ENCODE measurements at regions not wholly inside any gene's neighbourhood (a gene's known extent, or its start where the extent isn't known, plus 50 kb on each side); places are given as distances from the start of the nearest gene placed in this dataset.

DNA sequence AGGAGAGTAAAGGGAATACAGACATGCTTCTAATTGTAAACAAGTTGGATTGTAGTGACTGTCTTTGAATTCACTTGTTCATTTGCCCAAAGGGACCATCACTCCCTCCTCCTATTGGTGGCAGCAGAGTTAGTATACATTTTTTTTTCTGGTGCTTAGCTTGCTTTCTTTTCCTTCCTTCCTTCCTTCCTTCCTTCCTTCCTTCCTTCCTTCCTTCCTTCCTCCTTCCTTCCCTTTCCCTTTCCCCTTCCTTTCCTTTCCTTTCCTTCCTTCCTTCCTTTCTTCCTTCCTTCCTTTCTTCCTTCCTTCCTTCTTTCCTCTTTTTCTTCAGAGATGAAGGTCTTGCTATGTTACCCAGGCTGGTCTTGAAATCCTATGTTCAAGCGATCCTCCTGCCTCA is 94.8 kb upstream of the ATP6AP2 start:
- DNase-seq (ENCODE audit: extremely low spot score, insufficient read length, low read depth) (no peak), FAIRE-seq (no peak)

DNA sequence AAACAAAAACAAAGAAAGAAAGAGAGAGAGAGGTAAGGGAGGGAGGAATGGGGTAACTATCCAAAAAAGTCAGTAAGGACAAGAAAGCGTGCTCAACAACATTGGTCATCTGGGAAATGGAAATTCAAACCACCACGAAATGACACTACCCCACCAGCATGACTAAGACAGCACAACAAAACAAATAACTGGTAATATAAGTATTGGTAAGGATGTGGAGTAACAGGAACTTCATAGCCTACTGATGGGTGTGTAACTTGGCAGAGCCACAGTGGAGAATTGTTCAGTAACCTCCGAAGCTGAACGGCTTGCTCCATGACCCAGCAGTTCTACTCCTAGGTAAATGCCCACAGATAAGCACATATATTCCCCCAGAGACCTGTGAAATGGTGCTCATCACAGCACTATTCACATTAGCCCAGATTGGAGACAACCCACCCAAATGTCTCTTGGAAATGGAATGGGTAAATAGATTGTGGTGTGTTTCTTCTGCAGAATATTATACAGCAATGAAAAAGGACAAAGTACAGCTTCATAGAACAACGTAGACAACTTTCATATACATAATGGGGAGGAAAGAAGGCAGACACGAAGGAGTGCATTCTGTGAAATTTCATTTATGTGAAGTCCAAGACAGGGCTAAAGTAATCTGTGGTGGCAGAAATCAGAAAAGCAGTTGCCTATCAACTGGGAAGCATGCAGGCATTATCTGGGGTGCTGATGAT is 95.5 kb upstream of the ATP6AP2 start:
- FAIRE-seq, result no peak

DNA sequence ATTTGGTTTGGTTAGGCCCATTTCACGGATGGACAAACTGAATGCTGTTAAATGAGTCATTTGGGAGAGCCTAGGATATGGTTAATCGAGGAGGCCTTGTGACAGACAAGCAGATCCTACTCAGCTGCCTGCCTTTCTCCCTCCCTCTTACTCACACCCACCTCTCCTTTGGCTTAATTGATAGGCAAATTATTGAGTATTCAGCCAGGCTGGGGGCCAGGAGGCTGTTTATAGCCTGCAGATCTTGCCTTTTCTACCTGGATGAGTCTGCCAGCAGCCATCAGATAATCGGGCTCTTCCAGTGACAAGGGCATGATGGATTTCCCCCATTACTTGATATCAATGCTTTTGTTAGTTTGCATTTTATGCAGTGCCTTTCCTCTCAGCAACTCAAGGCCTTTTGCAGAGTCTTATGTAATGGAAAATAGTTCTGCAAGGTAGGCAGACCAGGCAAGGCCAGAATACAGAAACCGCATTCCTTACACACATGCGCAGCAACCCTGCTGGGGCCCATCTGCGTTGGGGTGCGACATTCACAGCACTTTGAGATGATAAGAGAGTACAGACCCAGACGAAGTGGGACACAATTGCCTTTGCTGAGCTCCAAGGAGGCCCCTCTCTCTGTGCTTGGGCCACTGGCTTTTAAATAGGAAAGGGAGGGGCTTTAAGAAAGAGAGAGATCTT is 96.2 kb upstream of the ATP6AP2 start:
- DNase-seq (ENCODE audit: extremely low spot score, insufficient read length, low read depth) (no peak), FAIRE-seq (no peak)

More for the DNA sequence above, 95.5 kb upstream of the ATP6AP2 start:
- DNase-seq (ENCODE audit: extremely low spot score, insufficient read length, low read depth), result no peak

DNA sequence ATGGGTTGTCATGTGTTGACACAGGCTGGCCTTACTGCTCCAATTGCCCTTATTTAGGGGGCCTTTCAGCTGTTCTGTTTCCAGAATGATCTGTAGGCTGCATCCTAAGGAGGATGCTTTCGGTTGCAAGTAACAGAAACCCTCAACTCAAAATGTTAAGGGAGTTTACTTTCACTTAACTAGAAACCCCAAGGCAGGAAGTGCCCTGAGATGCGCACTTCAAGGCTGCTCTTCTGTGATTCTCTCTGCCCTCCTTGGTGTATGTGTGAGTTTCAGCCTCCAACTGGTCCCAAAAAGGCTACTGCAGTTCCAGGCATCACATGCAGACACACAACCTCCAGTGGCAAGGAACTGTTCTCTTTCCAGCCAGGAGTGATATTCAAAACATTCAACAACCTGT is 97.3 kb upstream of the ATP6AP2 start:
- no peak for DNase-seq (ENCODE audit: extremely low spot score, insufficient read length, low read depth)
- peak; percentile 53 for FAIRE-seq

DNA sequence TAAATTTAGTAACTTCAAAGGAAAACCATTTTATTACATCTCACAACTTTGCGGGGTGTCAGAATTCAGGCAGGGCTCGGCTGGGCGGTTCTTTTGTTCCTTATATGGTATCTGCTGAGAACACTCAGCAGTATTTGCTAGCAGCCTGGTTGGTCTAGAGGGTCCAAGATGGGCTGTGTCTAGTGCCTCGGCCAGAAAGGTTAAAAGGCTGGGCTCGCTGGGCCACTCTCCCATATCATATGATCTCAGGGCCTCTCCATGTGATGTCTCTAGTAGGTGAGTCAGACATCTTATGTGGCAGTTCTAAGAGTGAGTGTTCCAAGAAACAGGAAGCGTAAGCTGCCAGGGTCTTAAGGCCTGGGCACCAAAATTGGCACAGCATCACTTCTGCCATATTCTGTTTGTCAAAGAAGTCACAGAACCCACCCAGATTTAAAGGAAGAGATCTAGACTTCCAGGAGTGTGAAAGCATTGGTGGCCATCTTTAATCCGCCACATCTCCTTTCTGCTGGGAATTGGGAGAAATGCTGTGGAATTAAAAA is 100.9 kb upstream of the ATP6AP2 start:
- no peak for FAIRE-seq
- no peak for DNase-seq (ENCODE audit: extremely low spot score, insufficient read length, low read depth)

DNA sequence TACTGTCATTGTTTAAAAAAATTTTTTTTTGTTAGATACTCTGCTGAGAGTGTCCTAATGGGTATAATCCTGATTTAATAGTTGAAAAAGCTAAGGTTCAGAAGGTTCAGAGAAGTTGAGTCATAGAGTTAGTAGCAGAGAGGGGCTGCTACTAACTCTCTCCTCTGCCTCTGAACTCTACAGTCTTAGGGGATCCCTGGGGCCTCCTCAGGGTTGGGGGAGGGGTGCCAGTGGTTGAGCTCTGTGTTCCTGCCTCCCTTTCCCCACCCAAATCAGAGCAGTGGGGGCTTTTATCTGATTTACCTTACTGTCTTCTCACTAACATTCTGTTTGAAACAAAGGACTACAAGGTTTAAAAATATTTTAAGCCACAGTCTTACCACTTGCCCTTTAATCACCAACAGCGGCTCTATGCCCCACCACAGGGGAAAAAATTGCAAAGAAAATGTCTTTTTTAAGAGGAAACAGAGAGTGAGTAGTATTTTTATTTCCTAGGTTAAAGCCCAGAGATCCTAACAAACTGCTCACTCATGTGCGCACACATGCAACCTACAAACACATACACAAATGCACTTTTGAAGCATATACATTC is 102.2 kb upstream of the ATP6AP2 start:
- DNase-seq (ENCODE audit: extremely low spot score, insufficient read length, low read depth) (no peak), FAIRE-seq (no peak)

DNA sequence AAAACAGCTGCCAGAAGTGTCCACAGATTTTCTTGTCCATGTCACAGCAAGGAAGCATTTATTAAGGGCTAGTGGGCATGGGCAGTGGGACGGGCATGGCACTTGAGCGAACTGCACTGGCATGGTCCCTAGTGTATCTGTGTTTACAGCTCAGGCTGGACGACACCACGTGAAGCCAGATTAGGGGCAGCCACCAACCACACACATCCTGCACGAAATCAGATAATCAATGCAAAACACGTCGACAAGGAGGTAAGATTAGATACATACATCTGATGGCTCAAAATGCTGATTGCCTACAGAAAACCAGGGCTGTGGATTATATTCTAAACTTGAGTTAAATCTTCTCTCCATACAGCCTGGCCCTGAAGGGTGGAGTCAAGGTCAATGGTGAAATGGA is 103.8 kb upstream of the ATP6AP2 start:
- DNase-seq (ENCODE audit: extremely low spot score, insufficient read length, low read depth) (no peak), FAIRE-seq (peak; percentile 5)

DNA sequence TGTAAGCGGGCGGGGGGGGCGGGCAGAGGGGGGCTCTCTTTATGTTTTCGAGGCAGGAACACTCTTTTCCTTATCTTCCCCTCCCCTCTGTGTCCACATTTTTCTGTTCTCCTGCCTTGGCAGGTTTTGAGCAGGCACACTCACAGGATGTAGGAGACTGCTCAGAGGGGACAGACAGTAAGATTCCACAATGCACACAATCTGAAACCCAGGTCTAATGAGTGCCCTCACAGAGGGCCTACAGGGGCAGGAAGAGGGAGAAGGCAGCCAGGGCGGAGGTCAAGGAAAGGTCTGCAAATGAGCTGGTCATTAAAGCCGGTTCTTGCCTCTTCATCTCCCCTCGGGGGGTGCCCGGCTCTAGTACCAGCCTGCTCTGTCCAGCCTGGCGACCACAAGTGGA is 106.1 kb upstream of the ATP6AP2 start:
- no peak for DNase-seq (ENCODE audit: extremely low spot score, insufficient read length, low read depth)
- no peak for FAIRE-seq

DNA sequence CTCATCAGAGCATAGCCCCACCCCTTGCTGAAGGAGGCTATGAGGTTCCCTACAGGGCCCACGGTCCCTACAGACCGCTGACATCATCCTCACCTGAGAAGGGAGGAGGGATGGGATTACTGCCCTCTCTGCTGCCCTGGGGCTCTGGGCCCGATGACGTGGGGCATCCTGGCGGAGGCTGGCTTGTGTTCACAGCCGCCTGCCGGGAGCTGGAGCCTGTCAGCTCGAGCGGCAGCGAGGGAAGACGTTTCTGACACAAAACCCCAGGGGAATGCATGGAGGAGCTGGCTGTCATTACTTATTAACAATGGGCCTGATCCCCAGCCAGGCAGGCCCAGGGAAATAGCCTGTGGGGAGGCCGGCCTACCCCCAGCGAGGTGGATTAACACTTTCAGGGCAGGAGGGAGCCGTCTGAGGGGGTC is 106.6 kb upstream of the ATP6AP2 start:
- peak; percentile 75 for FAIRE-seq
- DNase-seq (ENCODE audit: extremely low spot score, insufficient read length, low read depth), result no peak

DNA sequence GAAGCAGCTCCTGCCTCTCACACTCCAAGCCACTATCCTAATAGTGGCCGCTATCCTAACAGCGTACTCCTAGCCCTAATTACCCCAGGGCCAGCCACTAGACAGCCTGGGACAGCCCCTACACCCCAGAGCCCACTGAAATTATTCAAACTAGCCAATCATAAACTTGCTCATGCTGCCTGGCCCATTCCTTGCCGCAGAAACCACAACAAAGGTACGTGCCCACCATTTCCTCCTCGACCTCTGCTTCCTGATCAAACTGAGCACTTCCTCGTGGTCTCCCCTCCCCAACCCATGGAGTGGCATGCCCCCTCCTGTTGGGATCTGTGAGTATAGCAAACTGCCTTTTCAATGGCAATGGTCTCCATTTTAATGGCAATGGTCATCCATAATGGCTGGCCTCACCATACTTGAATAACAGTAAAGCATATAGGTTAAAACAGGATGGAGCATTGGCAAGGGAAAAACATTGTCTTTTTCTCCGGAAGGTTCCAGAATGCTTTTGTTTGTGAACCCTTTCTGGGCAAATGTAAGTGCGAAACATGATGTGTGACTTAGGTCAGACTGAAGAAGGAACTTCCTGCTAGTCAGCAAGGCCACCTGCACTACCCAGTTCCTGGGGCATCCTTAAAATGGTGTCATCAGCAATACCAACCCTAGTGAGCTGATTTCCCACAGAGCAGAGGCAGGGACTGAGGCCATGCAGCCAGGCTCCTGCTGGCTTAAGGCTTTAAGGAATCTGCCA is 107.1 kb upstream of the ATP6AP2 start:
- DNase-seq (ENCODE audit: extremely low spot score, insufficient read length, low read depth) (no peak), FAIRE-seq (peak; percentile 41)

DNA sequence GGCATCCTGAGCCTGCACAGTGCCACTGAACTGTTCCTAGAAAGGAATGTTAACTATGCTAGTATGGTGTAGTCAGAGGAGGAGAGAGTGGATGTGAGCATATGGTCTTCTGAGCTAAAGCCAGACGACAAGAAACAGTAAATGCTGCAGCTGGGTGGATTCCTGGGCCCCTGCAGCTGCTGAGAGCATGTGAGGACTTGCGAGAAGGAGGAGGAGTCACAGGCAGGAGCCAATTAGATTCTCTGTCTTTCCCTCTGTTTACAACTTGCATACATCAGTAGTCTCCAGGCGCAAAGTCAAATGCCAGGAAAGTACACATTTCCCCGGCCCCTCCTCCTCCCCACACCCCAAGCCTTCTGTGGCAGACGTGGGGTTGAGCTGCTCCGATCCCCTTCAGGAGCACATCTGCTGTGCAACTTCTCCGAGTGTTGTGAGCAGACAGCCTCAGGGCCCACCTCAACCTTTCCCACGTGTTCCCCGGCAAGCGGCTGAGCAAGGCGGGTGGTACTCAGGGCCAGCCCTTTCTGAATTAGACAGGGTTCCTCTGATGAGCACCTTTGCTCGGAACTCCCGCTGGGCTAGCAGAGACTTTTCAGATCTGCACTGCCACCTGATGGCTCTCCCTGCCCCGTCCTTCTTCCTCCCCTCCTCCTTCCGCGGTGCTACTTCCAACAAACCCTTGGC is 108.7 kb upstream of the ATP6AP2 start:
- FAIRE-seq (peak; percentile 88), DNase-seq (ENCODE audit: extremely low spot score, insufficient read length, low read depth) (no peak)

DNA sequence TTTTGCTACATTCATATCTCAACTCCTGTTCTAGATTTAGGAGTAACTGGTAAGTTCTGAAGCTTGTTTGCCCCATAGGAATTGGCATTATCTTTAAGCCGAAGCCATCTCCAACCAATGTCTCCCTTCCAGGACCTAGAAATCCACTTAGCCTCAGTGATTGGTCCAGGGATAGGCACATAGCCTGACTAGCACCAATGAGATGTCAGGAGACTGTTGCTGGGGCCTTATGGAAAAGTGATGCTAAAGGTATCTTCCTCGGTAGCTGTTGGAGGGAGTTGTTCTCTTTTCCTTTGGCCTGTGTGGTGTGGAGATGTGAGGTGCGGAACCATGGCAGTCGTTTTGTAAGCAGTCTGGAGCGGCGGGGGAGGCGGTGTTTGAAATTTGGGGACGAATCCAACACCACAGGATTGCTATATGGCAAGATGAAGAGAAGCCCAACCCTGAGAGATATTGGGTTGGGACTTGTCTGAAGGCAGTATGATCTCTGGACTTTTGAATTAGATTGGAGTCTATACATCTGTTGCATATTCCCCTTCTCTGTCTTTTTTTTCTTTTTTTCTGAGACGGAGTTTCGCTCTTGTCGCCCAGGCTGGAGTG is 109.8 kb upstream of the ATP6AP2 start:
- FAIRE-seq (no peak), DNase-seq (ENCODE audit: extremely low spot score, insufficient read length, low read depth) (no peak)

DNA sequence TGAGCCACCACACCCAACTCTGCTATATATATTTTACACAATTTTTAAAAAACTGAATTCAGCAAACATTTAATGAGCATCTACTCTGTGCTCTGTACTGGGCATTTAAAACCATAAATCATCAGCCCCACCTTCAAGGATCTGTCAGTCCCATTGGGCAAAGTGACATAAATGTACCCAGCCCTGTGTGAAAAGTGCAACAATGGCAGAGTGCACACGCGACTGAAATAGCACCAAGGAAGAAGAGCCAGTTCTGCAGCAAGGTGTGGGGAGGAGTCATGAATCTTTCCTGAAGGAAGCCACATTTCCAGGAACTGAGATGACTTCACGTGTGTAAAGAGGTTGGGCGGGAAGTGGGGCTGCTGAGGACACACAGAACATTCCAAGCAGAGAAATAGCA is 111.5 kb upstream of the ATP6AP2 start:
- no peak for DNase-seq (ENCODE audit: extremely low spot score, insufficient read length, low read depth)
- FAIRE-seq, result no peak

DNA sequence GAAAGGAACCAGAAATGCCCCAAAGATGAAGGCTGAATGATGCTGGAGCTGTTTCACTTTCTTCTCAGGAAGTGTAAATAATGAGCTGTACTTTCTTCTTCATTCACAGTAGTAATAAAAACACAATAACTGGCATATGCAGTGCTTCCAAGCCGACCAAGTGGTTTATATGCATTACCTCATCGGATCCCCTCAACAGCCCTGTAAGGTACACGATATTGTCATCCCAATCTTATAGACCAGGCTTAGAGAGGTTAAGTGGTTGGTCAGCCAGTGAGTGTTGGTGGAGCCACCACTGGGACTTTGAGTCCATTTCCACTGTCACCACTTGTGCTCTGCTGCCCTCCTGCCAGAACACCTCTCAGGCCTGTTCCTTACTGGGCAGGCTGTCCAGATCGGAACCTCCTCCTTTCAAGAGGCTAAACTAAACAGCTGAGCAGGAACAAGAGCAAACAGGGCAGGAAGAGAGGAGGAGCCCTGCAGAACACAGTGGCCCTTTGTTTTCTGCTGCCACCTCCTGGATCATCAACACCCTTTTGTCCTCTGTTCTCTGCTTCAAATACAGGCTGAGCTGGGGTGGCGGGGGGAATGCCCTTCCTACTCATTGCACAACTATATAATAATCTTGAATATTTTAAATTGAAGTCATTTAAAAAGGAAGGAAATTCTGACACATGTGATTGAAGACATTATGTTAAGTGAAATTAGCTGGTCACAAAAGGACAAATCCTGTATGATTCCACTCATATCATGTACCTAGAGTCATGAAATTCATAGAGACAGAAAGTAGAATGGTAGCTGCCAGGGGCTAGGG is 112.5 kb upstream of the ATP6AP2 start:
- DNase-seq (ENCODE audit: extremely low spot score, insufficient read length, low read depth) (peak; percentile 15), FAIRE-seq (peak; percentile 89)

DNA sequence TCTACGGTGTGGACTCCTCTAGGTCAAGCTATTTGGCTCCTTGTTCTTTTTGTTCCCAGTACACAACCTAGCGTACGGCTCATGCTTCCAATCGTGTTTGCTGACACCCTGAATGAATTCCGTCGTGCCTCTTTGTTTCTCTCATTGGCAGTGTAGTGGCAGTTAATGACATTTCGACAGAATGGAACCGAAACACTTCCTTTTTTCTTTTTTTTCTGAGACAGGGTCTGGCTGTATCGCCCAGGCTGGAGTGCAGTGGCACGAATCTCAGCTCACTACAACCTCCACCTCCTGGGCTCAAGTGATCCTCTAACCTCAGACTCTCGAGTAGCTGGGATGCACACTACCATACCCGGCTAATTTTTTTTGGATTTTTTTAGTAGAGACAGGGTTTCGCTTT is 113.3 kb upstream of the ATP6AP2 start:
- no peak for DNase-seq (ENCODE audit: extremely low spot score, insufficient read length, low read depth)
- no peak for FAIRE-seq

DNA sequence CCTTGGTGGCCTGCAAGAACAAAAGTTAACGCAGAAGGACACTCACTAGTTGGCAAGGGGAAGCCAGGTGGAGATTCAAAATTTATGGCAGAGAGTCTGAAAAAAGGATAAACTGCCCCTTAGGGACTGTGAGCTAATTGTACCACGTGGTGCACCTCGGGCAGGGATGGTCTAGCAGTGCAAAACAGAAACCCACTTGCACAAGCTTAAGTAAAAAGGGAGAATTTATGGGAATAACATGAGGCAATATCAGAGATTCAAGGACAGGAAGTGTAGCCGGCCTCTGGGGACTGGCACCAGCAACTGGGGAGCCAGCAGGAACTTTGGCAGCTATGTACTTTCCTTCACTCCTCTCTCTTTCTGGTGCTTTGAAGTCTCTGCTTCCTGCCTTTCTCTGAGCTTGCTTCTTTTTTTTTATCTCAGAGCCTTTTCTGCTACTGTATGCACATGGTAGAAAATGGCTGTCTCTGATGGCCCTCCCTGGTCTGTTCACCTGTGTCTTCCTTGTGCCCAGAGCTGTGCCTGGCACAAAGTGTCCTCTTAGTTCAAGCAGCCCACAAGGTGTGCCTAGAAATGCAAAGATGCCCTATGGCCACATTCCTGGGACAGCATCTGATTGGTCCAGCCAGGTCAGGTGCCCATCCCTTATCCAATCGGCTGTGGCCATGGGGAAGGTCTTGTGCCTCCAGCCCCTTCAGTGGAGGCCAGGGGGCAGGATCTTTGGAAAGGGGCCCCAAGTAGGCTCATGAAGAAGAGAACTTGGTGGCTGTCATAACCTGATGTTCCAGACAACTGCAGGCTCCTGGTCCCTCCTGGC is 114.8 kb upstream of the ATP6AP2 start:
- DNase-seq (ENCODE audit: extremely low spot score, insufficient read length, low read depth) (no peak), FAIRE-seq (peak; percentile 72)

DNA sequence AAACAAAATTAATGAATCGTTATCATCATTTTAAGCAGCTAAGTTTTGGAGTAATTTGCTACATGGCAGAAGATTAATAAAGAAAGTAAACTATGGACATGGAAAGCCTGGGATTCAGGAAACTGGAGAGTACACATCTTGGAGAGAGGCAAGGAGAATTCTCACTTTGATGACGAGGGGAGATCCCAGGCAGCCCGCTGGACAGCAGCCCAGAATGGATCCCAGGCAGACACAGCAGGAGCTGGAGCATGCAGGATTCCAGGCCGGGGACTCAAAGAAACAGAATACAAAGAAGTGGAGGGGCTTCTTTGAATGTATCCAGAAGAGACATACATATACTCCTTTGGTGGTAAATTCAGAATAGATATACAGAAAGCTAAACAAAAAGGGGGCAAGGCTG is 118.0 kb upstream of the ATP6AP2 start:
- FAIRE-seq, result no peak
- DNase-seq (ENCODE audit: extremely low spot score, insufficient read length, low read depth), result no peak

DNA sequence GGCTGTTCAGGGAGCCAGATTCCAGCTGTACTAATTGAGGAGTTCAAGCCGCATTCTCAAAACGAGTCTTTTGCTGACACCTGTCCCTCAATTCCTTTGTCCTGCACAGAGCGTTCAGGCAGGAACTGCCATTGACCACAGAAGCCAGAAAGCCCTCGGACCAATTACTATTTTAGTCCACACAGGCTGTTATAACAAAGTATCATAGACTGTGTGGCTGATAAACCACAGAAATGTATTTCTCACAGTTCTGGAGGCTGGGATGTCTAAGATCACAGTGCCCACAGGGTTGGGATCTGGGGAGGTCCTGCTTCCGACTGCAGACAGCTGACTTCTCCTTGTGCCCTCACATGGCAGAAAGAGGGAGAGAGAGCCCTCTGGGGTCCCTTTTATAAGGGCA is 119.8 kb upstream of the ATP6AP2 start:
- FAIRE-seq (no peak), DNase-seq (ENCODE audit: extremely low spot score, insufficient read length, low read depth) (no peak)
